HepG2 (cell line): ENCODE measurements at regions not wholly inside any gene's neighbourhood (a gene's known extent, or its start where the extent isn't known, plus 50 kb on each side); places are given as distances from the start of the nearest gene placed in this dataset.

Source experiments
- ATAC-seq: fragments of 200-7000 bp; cut with Tn5 transposase; 3 replicates; pipeline ENCODE4 v1.9.1; 2020; ENCODE audit warnings: mild to moderate bottlenecking, moderate library complexity
- BruUV-seq: library from RNA; stranded (reverse); fragments of 400-500 nt; replicated peaks from 2 replicates; lab custom pipeline; 2021; lab: Mats Ljungman, UMichigan
- CTCF ChIA-PET: fragments of 300-600 bp; formaldehyde crosslinking; extraction: SDS; loops from one replicate; lab custom pipeline; 2021; ENCODE audit warnings: low total read pairs, inconsistent platforms, low intra/inter-chr PET ratio; lab: Yijun Ruan, JAX
- POLR2A ChIA-PET: fragments of 350-600 bp; sonication (Branson Sonifier 250); formaldehyde crosslinking; loops from one replicate; lab custom pipeline; 2020; ENCODE audit warnings: antibody characterized with exemption, inconsistent platforms; lab: Yijun Ruan, JAX
- DNase-seq: peaks from one replicate; pipeline ENCODE4 v3.0.0-alpha.2; 2015; ENCODE audit warnings: low spot score
- FAIRE-seq: peaks from 3 replicates; lab custom pipeline; 2011; peaks lifted over from hg19 to GRCh38; lab: Jason Lieb, UNC
- H2AFZ ChIP-seq: one replicate; pipeline ENCODE4 v1.6.1; 2011; ENCODE audit warnings: low read length, inconsistent platforms
- H3K27ac ChIP-seq: fragments of 300-600 bp; 3 replicates; pipeline ENCODE4 v1.8.0; 2011; ENCODE audit warnings: mixed run types, mild to moderate bottlenecking, mixed read lengths, low read length, inconsistent platforms; ENCODE audit not compliant: insufficient read depth; ENCODE audit errors: extremely low read length
- H3K27me3 ChIP-seq, 2 experiments: fragments of 200-600 bp in 1 of 2; 2 replicates in 1 of 2; 3 replicates in 1 of 2; pipeline versions ENCODE4 v1.6.0 to v1.8.0; 2011; ENCODE audit warnings: low read length in 2 of 2, mild to moderate bottlenecking in 2 of 2, moderate library complexity in 2 of 2, inconsistent platforms in 1 of 2; ENCODE audit not compliant: insufficient read depth in 2 of 2, control insufficient read depth in 1 of 2
- H3K36me3 ChIP-seq, 2 experiments: fragments of 200-600 bp in 1 of 2; replicated peaks in 1 of 2; 2 replicates in 1 of 2; 3 replicates in 1 of 2; pipeline versions ENCODE4 v1.5.1 to v1.8.0; 2011; ENCODE audit warnings: low read length in 2 of 2, inconsistent platforms in 1 of 2; ENCODE audit not compliant: insufficient read depth in 2 of 2, control insufficient read depth in 1 of 2
- H3K4me1 ChIP-seq: 2 replicates; pipeline ENCODE4 v1.5.1; 2012; ENCODE audit warnings: low read length, inconsistent platforms; ENCODE audit not compliant: insufficient read depth
- H3K4me2 ChIP-seq: 2 replicates; pipeline ENCODE4 v1.6.0; 2011; ENCODE audit warnings: low read depth, low read length, inconsistent platforms
- H3K4me3 ChIP-seq, 3 experiments: fragments of 200-600 bp in 1 of 3; sonication (generic), shearing (Covaris generic) in 1 of 3; replicated peaks in 1 of 3; 2 replicates each; pipeline ENCODE4 v1.5.1; 2011 to 2016; ENCODE audit warnings: low read length in 3 of 3, inconsistent platforms in 2 of 3, low read depth in 2 of 3, mild to moderate bottlenecking in 2 of 3, control low read depth in 1 of 3, mixed read lengths in 1 of 3; ENCODE audit not compliant: insufficient read depth in 1 of 3
- H3K79me2 ChIP-seq: one replicate; pipeline ENCODE4 v1.6.1; 2011; ENCODE audit warnings: low read length, inconsistent platforms; ENCODE audit not compliant: insufficient read depth
- H3K9ac ChIP-seq: 2 replicates; pipeline ENCODE4 v1.6.0; 2011; ENCODE audit warnings: mild to moderate bottlenecking, low read depth, low read length, inconsistent platforms; ENCODE audit not compliant: insufficient read depth
- H3K9me3 ChIP-seq: 2 replicates; pipeline ENCODE4 v1.5.1; 2012; ENCODE audit warnings: mild to moderate bottlenecking, low read length
- H4K20me1 ChIP-seq: 2 replicates; pipeline ENCODE4 v1.6.0; 2011; ENCODE audit warnings: inconsistent platforms, mild to moderate bottlenecking, low read length, moderate library complexity; ENCODE audit not compliant: insufficient read depth
- FOXA3 ChIP-seq: IDR thresholded peaks from 2 replicates; pipeline ENCODE4 v1.6.1; 2016; ENCODE audit warnings: missing genetic modification reagents, missing compliant biosample characterization
- HMGA1 ChIP-seq: sonication (generic); formaldehyde crosslinking; conservative IDR thresholded peaks from 2 replicates; pipeline ENCODE4 v1.4.0; 2020; ENCODE audit warnings: missing genetic modification reagents
- JUNB ChIP-seq: sonication (generic); formaldehyde crosslinking; IDR thresholded peaks from 2 replicates; pipeline ENCODE4 v1.8.0; 2022; ENCODE audit warnings: missing genetic modification reagents, mild to moderate bottlenecking, borderline replicate concordance
- KMT2B ChIP-seq: IDR thresholded peaks from 2 replicates; pipeline ENCODE4 v1.6.1; 2016; ENCODE audit warnings: missing genetic modification reagents, missing compliant biosample characterization
- NFYC ChIP-seq: IDR thresholded peaks from 2 replicates; pipeline ENCODE4 v1.6.1; 2016; ENCODE audit warnings: missing genetic modification reagents, missing compliant biosample characterization
- RBM22 ChIP-seq: fragments of 200-400 bp; formaldehyde crosslinking; optimal IDR thresholded peaks from 2 replicates; pipeline ENCODE3; 2017; ENCODE audit warnings: mild to moderate bottlenecking, low read length, moderate library complexity
- SKI ChIP-seq: fragments of 450-650 bp; IDR thresholded peaks from one replicate; pipeline ENCODE4 v1.6.1; 2018; ENCODE audit warnings: mild to moderate bottlenecking; ENCODE audit not compliant: partially characterized antibody
- SOX13 ChIP-seq, 3 experiments: fragments of 450-650 bp in 1 of 3; sonication (generic) in 1 of 3; formaldehyde crosslinking in 1 of 3; IDR thresholded peaks in 2 of 3; conservative IDR thresholded peaks in 1 of 3; 2 replicates each; pipeline versions ENCODE4 v1.5.0 to v1.6.1; 2016 to 2020; ENCODE audit warnings: antibody characterized with exemption in 1 of 3, mild to moderate bottlenecking in 1 of 3, missing compliant biosample characterization in 1 of 3, missing genetic modification reagents in 1 of 3, moderate library complexity in 1 of 3
- TAF15 ChIP-seq: fragments of 200-400 bp; formaldehyde crosslinking; IDR thresholded peaks from one replicate; pipeline ENCODE4 v1.6.1; 2018; ENCODE audit warnings: mild to moderate bottlenecking, low read depth, low read length; ENCODE audit not compliant: poor library complexity, severe bottlenecking
- TRIM24 ChIP-seq: sonication (generic); formaldehyde crosslinking; IDR thresholded peaks from 2 replicates; pipeline ENCODE4 v1.8.0; 2022; ENCODE audit warnings: mild to moderate bottlenecking, missing genetic modification reagents
- ZNF556 ChIP-seq: sonication (generic); formaldehyde crosslinking; IDR thresholded peaks from 2 replicates; pipeline ENCODE4 v1.4.0; 2020; ENCODE audit warnings: mild to moderate bottlenecking, missing genetic modification reagents, borderline replicate concordance
- ZNF564 ChIP-seq: sonication (generic); formaldehyde crosslinking; IDR thresholded peaks from 2 replicates; pipeline ENCODE4 v1.8.1; 2023; ENCODE audit warnings: mild to moderate bottlenecking, missing genetic modification reagents
- ZNF569 ChIP-seq: sonication (generic); formaldehyde crosslinking; IDR thresholded peaks from 2 replicates; pipeline ENCODE4 v1.5.0; 2020; ENCODE audit warnings: mild to moderate bottlenecking, missing genetic modification reagents, moderate library complexity, borderline replicate concordance
- ZNF660 ChIP-seq: sonication (generic); formaldehyde crosslinking; IDR thresholded peaks from 2 replicates; pipeline ENCODE4 v1.5.1; 2020; ENCODE audit warnings: mild to moderate bottlenecking, low read depth, missing genetic modification reagents, borderline replicate concordance
- WGBS: methylation state at CpG from one replicate; pipeline ENCODE4 v1.1.6; 2017; ENCODE audit warnings: low lambda C conversion rate; 5-methylcytosine and 5-hydroxymethylcytosine counted together
- in situ Hi-C: cut with HindIII; loops from 2 replicates; pipeline ENCODE4 v1.10.0; 2017; ENCODE audit warnings: low pct_unique_long_range_greater_than_20kb; ENCODE audit not compliant: extremely low pct_ligation_motif_present
- intact Hi-C: fragments of 100-400 bp; cut with micrococcal nuclease; formaldehyde crosslinking; loops from one replicate; pipeline ENCODE4 v1.10.0; 2022; ENCODE audit not compliant: unreplicated experiment
- TF ChIP-seq, protein P1 (sequence below): sonication (generic); formaldehyde crosslinking; IDR thresholded peaks from 2 replicates; pipeline ENCODE4 v1.9.0; 2022; ENCODE audit warnings: low read depth, missing genetic modification reagents
- TF ChIP-seq, protein P2 (sequence below): sonication (generic); formaldehyde crosslinking; IDR thresholded peaks from 2 replicates; pipeline ENCODE4 v1.4.0; 2020; ENCODE audit warnings: missing genetic modification reagents, borderline replicate concordance

DNA sequence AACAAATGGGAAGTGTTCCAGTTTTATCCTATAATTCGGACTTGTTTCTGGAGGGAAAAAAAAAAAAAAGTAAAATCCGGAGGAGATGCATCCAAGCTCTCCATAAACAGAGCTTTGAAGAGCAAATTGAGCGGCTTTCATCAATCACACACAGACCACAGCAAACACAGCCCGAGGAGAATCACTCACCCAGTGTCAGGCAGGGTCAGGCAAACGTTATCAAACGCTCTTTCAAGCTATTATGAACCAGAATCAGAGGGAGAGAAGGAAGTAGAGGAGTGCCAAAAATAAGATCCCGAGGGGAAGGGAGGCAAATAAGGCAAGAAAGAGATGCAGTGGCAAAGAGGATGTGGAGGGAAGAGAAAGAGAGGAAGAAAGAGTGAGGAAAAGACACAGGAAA lies 188.3 kb upstream of the CAMK1G start (continued):
- no peak for TF ChIP-seq JUNB (CRISPR knock-in tag)
- TF ChIP-seq, protein P1, sequence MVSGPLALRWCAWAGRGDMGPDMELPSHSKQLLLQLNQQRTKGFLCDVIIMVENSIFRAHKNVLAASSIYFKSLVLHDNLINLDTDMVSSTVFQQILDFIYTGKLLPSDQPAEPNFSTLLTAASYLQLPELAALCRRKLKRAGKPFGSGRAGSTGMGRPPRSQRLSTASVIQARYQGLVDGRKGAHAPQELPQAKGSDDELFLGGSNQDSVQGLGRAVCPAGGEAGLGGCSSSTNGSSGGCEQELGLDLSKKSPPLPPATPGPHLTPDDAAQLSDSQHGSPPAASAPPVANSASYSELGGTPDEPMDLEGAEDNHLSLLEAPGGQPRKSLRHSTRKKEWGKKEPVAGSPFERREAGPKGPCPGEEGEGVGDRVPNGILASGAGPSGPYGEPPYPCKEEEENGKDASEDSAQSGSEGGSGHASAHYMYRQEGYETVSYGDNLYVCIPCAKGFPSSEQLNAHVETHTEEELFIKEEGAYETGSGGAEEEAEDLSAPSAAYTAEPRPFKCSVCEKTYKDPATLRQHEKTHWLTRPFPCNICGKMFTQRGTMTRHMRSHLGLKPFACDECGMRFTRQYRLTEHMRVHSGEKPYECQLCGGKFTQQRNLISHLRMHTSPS (CRISPR knock-in tag), result no peak
- no peak for TF ChIP-seq FOXA3
- TF ChIP-seq TRIM24, result no peak
- TF ChIP-seq, protein P2, sequence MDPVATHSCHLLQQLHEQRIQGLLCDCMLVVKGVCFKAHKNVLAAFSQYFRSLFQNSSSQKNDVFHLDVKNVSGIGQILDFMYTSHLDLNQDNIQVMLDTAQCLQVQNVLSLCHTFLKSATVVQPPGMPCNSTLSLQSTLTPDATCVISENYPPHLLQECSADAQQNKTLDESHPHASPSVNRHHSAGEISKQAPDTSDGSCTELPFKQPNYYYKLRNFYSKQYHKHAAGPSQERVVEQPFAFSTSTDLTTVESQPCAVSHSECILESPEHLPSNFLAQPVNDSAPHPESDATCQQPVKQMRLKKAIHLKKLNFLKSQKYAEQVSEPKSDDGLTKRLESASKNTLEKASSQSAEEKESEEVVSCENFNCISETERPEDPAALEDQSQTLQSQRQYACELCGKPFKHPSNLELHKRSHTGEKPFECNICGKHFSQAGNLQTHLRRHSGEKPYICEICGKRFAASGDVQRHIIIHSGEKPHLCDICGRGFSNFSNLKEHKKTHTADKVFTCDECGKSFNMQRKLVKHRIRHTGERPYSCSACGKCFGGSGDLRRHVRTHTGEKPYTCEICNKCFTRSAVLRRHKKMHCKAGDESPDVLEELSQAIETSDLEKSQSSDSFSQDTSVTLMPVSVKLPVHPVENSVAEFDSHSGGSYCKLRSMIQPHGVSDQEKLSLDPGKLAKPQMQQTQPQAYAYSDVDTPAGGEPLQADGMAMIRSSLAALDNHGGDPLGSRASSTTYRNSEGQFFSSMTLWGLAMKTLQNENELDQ (CRISPR knock-in tag), result no peak
- TF ChIP-seq TAF15, result no peak
- no peak for TF ChIP-seq SKI
- no peak for TF ChIP-seq HMGA1 (CRISPR knock-in tag)

DNA sequence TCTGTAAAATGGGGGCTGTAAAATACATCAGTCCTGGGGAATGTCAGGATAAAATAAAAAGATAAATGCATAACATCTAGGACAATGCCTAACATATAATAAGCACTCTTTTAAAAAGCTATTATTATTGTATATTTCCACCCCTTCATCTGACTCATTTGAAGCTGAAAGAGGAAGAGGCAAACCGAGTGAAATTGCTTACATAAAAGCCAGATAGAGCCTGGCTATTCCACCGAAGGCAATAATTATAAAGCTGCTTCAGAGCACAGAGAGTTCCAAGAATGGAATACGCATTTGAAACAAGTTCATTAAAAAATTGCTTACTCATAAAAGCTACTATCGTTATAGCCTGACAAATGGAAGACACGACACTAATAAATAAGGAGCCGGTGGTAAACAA lies 186.1 kb upstream of the CAMK1G start:
- BruUV-seq, result no TSS peak
- H4K20me1 ChIP-seq, result no peaks in the 10 kb centered on the region
- H3K4me1 ChIP-seq, result no peaks in the 10 kb centered on the region
- H3K4me3 ChIP-seq, result no peak overlapping the region
- intact Hi-C loops, result no loop called here
- ATAC-seq (no peak), FAIRE-seq (no peak), DNase-seq (no peak)
- TF ChIP-seq ZNF556 (CRISPR knock-in tag), result no peak
- TF ChIP-seq ZNF660 (CRISPR knock-in tag), result no peak
- no peak for TF ChIP-seq ZNF564 (CRISPR knock-in tag)
- TF ChIP-seq NFYC (CRISPR knock-in tag), result no peak
- no peak for TF ChIP-seq RBM22
- TF ChIP-seq KMT2B (CRISPR knock-in tag), result no peak
- TF ChIP-seq ZNF569, result no peak
- no peak for TF ChIP-seq SOX13 (IDR thresholded peaks at IDR 0.05)
- TF ChIP-seq SOX13 (CRISPR knock-in tag; conservative IDR thresholded peaks at IDR 0.05 in 1 of 2, IDR thresholded peaks at IDR 0.05 in 1 of 2), result no peak
- CTCF ChIA-PET, result no interaction called here
- no peaks in the 10 kb centered on the region for H3K27me3 ChIP-seq
- H3K4me2 ChIP-seq, result no peak overlapping the region
- POLR2A ChIA-PET, result no interaction called here
- H3K36me3 ChIP-seq, result no peaks in the 10 kb centered on the region
- in situ Hi-C loops, result no loop called here
- H3K9me3 ChIP-seq, result no peaks in the 10 kb centered on the region
- no peak overlapping the region for H2AFZ ChIP-seq
- H3K79me2 ChIP-seq, result no peaks in the 10 kb centered on the region
- H3K9ac ChIP-seq, result no peak overlapping the region
- 37% methylated on average over 6 of the region's 6 CpGs for WGBS
- H3K27ac ChIP-seq, result no peak overlapping the region
